Spleen (tissue), 11 donors: ENCODE measurements at regions not wholly inside any gene's neighbourhood (a gene's known extent, or its start where the extent isn't known, plus 50 kb on each side); places are given as distances from the start of the nearest gene placed in this dataset.

Experiments used
- DNase-seq: peaks from one replicate; pipeline ENCODE4 v3.0.0-alpha.2; 2020
- H3K27ac ChIP-seq, 8 donors: fragments of 200-600 bp; sonication (generic) in 7 of 8; 1 replicate in 4 of 8; 2 replicates in 4 of 8; pipeline versions ENCODE4 v1.5.0 to v1.8.0; 2016 to 2021; ENCODE audit warnings: inconsistent platforms in 4 of 8, mild to moderate bottlenecking in 4 of 8, moderate library complexity in 1 of 8
- H3K27me3 ChIP-seq, 7 donors: fragments of 200-600 bp; sonication (generic) in 6 of 7; replicated peaks in 1 of 7; 1 replicate in 4 of 7; 2 replicates in 3 of 7; pipeline versions ENCODE4 v1.5.0 to v1.8.0; 2016 to 2021; ENCODE audit warnings: inconsistent platforms in 3 of 7, mild to moderate bottlenecking in 1 of 7
- H3K36me3 ChIP-seq, 6 donors: fragments of 200-600 bp; sonication (generic) in 5 of 6; 1 replicate in 4 of 6; 2 replicates in 2 of 6; pipeline versions ENCODE4 v1.5.0 to v1.8.0; 2016 to 2021; ENCODE audit warnings: inconsistent platforms in 2 of 6
- H3K4me1 ChIP-seq, 6 donors: fragments of 200-600 bp; sonication (generic) in 5 of 6; 1 replicate in 3 of 6; 2 replicates in 3 of 6; pipeline versions ENCODE4 v1.5.0 to v1.8.0; 2016 to 2021; ENCODE audit warnings: inconsistent platforms in 3 of 6
- H3K4me3 ChIP-seq, 8 donors: fragments of 200-600 bp; sonication (generic) in 7 of 8; 1 replicate in 4 of 8; 2 replicates in 4 of 8; pipeline versions ENCODE4 v1.5.0 to v1.8.0; 2016 to 2021; ENCODE audit warnings: inconsistent platforms in 4 of 8, mild to moderate bottlenecking in 4 of 8, moderate library complexity in 2 of 8
- H3K9me3 ChIP-seq, 8 donors: fragments of 200-600 bp; sonication (generic) in 7 of 8; 1 replicate in 4 of 8; 2 replicates in 4 of 8; pipeline versions ENCODE4 v1.5.0 to v1.8.0; 2016 to 2021; ENCODE audit warnings: inconsistent platforms in 4 of 8
- CTCF ChIP-seq, 11 experiments: fragments of 200-600 bp in 7 of 11; fragments of 450-650 bp in 4 of 11; sonication (generic) in 4 of 11; IDR thresholded peaks in 8 of 11; conservative IDR thresholded peaks in 3 of 11; 1 replicate in 7 of 11; 2 replicates in 4 of 11; pipeline versions ENCODE4 v1.4.0 to v1.8.0; 2016 to 2021; ENCODE audit warnings: antibody characterized with exemption in 11 of 11, inconsistent platforms in 4 of 11, mild to moderate bottlenecking in 1 of 11
- POLR2A ChIP-seq, 3 donors: fragments of 450-650 bp; IDR thresholded peaks; one replicate each; pipeline ENCODE4 v1.5.1; 2017; ENCODE audit warnings: antibody characterized with exemption in 3 of 3, mild to moderate bottlenecking in 1 of 3
- POLR2AphosphoS5 ChIP-seq, 3 donors: sonication (generic); formaldehyde crosslinking; IDR thresholded peaks; one replicate each; pipeline ENCODE4 v1.5.1; 2017; ENCODE audit warnings: antibody characterized with exemption in 3 of 3
- WGBS, 5 donors: extraction: QIAGEN DNeasy Blood & Tissue Kit in 3 of 5; methylation state at CpG; one replicate each; pipeline versions ENCODE4 v1.1.5 to v1.1.7; 2013 to 2018; 5-methylcytosine and 5-hydroxymethylcytosine counted together
- intact Hi-C: fragments of 100-400 bp; cut with DNase I; formaldehyde crosslinking; loops from one replicate; pipeline ENCODE4 v1.15.0; 2023; ENCODE audit warnings: low total_unique reads
- donor health status: healthy with polysubstance abuse.
- donor health status: DM: no; HTN: no; CAD: no; lungs with moderate emphysema.
- donor health status: DM: no; HTN: no; CAD: no.
- donor health status: Bipolar disorder and iron deficiency.
- donor health status: healthy.
- donor health status: DM: no; HTN: no; CAD: no.
- donor health status: DM: yes; HTN: yes; CAD: no.

GRCh38 chr1:199168888-199169585 is 530.2 kb downstream of the PTPRC start:
- no peaks in the 10 kb centered on the region for H3K9me3 ChIP-seq
- peak overlapping the region in 2 of 8 donors; percentile 1 to 37 for H3K27ac ChIP-seq
- H3K4me1 ChIP-seq = peaks cover 0 to 43% (median 19%) of the 10 kb centered on the region in 6 donors
- intact Hi-C loops = no loop called here
- 36 to 58% (median 44%) methylated on average over 2 of the region's 2 CpGs for WGBS, 5 donors
- H3K27me3 ChIP-seq = no peaks in the 10 kb centered on the region
- no peak for DNase-seq
- no peaks in the 10 kb centered on the region for H3K36me3 ChIP-seq
- TF ChIP-seq POLR2A (IDR thresholded peaks at IDR 0.05) (no peak), POLR2AphosphoS5 (IDR thresholded peaks at IDR 0.05) (no peak), CTCF (IDR thresholded peaks at IDR 0.05 in 8 of 11, conservative IDR thresholded peaks at IDR 0.05 in 3 of 11) (no peak)
- no peak overlapping the region for H3K4me3 ChIP-seq

DNA sequence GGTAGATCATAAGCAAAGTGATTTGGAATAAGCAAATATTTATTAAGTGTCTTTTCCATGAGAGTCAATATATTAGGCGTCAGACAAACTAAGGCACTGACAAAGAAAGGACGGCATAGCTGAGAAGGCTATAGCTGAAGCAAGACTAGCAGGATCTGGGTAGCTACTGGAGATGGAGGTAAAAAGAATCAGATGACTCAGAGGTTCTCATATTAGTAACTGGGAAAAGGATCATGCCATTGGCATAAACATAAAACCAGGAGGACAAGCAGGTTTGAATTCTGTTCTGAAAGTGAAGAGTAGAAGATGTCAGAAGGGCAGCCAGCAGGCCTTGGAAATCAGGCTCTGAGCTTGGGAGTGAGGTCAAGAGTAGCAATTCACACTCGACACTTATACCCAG is 531.9 kb downstream of the PTPRC start:
- 91 to 97% (median 95%) methylated on average over 3 of the region's 3 CpGs for WGBS, 5 donors
- H3K4me3 ChIP-seq = no peak overlapping the region
- intact Hi-C loops = no loop called here

DNA sequence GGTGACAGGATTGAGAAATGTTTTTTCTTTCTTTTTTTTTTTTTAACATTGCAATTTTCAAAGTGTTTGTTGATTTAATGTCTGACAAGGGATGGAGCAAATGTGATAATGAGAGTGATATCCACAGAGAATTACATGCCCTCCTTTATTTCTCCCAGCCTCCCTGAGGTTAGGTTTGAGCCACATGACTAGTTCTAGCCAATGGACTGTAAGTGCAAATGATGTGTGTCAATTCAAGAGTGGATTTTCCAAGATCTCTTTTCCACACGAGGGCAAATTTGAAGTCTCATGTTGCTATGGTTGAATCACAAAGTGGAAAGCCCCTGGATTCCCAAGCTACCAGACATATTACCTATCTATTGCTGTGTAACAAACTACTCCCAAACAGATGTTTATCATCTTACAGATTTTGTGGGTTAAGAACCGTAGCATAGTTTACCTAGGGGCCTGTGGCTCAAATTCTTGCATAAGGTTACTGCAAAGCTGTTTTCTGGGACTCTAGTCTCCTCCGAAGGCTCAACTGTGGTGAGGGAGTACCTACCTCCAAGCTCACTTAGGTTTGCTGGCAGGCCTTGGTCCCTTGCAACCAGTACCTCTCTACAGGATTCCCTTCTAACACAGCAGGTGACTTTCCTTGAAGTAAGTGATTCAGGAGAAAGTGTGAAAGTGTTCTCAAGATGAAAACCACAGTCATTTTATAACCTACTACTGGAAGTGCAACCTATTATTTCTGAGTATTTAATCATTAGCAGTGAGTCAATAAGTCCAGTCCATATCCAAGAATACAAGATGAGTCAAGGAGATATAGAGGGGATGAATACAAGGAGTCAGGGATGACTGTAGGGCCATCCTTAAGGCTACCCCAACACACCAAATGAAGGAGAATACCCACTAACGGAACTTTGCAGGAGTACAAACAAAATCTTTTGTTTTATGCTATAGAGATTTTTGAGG is 533.6 kb downstream of the PTPRC start:
- peak overlapping the region in 4 of 8 donors; percentile 0 to 71 (median 52) for H3K27ac ChIP-seq
- TF ChIP-seq CTCF (IDR thresholded peaks at IDR 0.05 in 8 of 11, conservative IDR thresholded peaks at IDR 0.05 in 3 of 11) (no peak), POLR2AphosphoS5 (IDR thresholded peaks at IDR 0.05) (no peak), POLR2A (IDR thresholded peaks at IDR 0.05) (no peak)
- intact Hi-C loops = no loop called here
- no peak for DNase-seq
- 69 to 84% (median 75%) methylated on average over 4 of the region's 4 CpGs for WGBS, 5 donors
- H3K4me3 ChIP-seq = no peak overlapping the region
- H3K4me1 ChIP-seq = peaks cover 0 to 53% (median 22%) of the 10 kb centered on the region in 6 donors
- no peaks in the 10 kb centered on the region for H3K36me3 ChIP-seq
- H3K27me3 ChIP-seq = no peaks in the 10 kb centered on the region
- no peaks in the 10 kb centered on the region for H3K9me3 ChIP-seq

More for the DNA sequence above, 531.9 kb downstream of the PTPRC start:
- Histone ChIP-seq H3K4me1 (peaks cover 0 to 53% (median 22%) of the 10 kb centered on the region in 6 donors), H3K27me3 (no peaks in the 10 kb centered on the region), H3K36me3 (no peaks in the 10 kb centered on the region), H3K9me3 (no peaks in the 10 kb centered on the region), H3K27ac (no peak overlapping the region)
- no peak for DNase-seq
- TF ChIP-seq POLR2AphosphoS5 (IDR thresholded peaks at IDR 0.05) (no peak), CTCF (IDR thresholded peaks at IDR 0.05 in 8 of 11, conservative IDR thresholded peaks at IDR 0.05 in 3 of 11) (no peak), POLR2A (IDR thresholded peaks at IDR 0.05) (no peak)

- intact Hi-C loops = no loop called here
- Histone ChIP-seq H3K4me1 (peaks cover 0 to 49% (median 22%) of the 10 kb centered on the region in 6 donors), H3K27ac (peak overlapping the region in 6 of 8 donors; percentile 0 to 71 (median 50)), H3K27me3 (no peaks in the 10 kb centered on the region), H3K9me3 (no peaks in the 10 kb centered on the region), H3K36me3 (no peaks in the 10 kb centered on the region), H3K4me3 (no peak overlapping the region)
- TF ChIP-seq CTCF (IDR thresholded peaks at IDR 0.05 in 8 of 11, conservative IDR thresholded peaks at IDR 0.05 in 3 of 11) = no peak
- no peak for TF ChIP-seq POLR2A (IDR thresholded peaks at IDR 0.05)
- TF ChIP-seq POLR2AphosphoS5 (IDR thresholded peaks at IDR 0.05) = no peak
- no peak for DNase-seq
Observed at GRCh38 chr1:199173356-199173755, 534.5 kb downstream of the PTPRC start.
